Activated T-cell treated with anti-CD3 and anti-CD28 coated beads, Interleukin-2, amount 50 U/mL, for 4 hours (primary cell): ENCODE measurements at regions not wholly inside any gene's neighbourhood (a gene's known extent, or its start where the extent isn't known, plus 50 kb on each side); places are given as distances from the start of the nearest gene placed in this dataset.
A peak's percentile ranks its signal among the peaks of the same experiment; 100 is the strongest.

Experiments used
- ATAC-seq, 2 donors: fragments of 200-7000 bp; cut with Tn5 transposase; one replicate each; pipeline ENCODE4 v1.10.0; 2021
- DNase-seq: peaks from one replicate; pipeline ENCODE4 v3.0.0-alpha.2; 2020
- H3K27me3 Mint-ChIP-seq: one replicate; pipeline ENCODE4 v1.8.0; 2021; ENCODE audit warnings: low read depth, mixed read lengths
- H3K36me3 Mint-ChIP-seq: one replicate; pipeline ENCODE4 v1.8.0; 2022; ENCODE audit warnings: mixed read lengths; ENCODE audit not compliant: insufficient read depth
- H3K4me1 Mint-ChIP-seq: one replicate; pipeline ENCODE4 v1.8.0; 2021; ENCODE audit warnings: low read depth, mixed read lengths
- H3K4me3 Mint-ChIP-seq: one replicate; pipeline ENCODE4 v1.8.0; 2021; ENCODE audit warnings: mild to moderate bottlenecking, moderate library complexity, mixed read lengths
- H3K9me3 Mint-ChIP-seq: one replicate; pipeline ENCODE4 v1.8.0; 2021; ENCODE audit warnings: mixed read lengths

DNA sequence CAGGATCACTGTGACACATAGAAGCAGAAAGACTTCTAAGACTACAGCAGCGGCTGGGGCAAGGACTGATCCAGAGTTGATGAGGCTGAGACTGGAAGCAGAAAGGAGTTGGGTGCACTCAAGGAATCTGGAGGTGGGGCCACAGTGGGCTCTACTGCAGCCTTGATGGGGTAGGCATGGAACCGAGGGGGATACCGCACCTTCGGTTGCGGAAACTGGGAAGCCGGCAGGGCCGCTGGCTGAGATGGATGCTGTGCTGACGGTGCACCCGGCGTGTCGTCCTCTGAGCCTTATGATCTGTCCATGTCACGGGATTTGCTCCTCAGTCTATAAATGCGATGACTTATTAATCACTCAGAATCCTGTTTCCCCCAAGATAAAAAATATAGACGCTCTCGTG lies 473.5 kb upstream of the MYT1L start:
- Mint-ChIP-seq H3K9me3 (peaks cover 3% of the 10 kb centered on the region), H3K4me3 (no peak overlapping the region), H3K4me1 (no peaks in the 10 kb centered on the region), H3K36me3 (no peaks in the 10 kb centered on the region), H3K27me3 (no peaks in the 10 kb centered on the region)
- ATAC-seq (no peak), DNase-seq (no peak)

GRCh38 chr2:2801458-2801857 lies 470.4 kb upstream of the MYT1L start:
- no peaks in the 10 kb centered on the region for H3K36me3 Mint-ChIP-seq
- peaks cover 3% of the 10 kb centered on the region for H3K9me3 Mint-ChIP-seq
- peaks cover 3% of the 10 kb centered on the region for H3K27me3 Mint-ChIP-seq
- H3K4me3 Mint-ChIP-seq: no peak overlapping the region
- DNase-seq: no peak
- ATAC-seq: no peak
- H3K4me1 Mint-ChIP-seq: no peaks in the 10 kb centered on the region

DNA sequence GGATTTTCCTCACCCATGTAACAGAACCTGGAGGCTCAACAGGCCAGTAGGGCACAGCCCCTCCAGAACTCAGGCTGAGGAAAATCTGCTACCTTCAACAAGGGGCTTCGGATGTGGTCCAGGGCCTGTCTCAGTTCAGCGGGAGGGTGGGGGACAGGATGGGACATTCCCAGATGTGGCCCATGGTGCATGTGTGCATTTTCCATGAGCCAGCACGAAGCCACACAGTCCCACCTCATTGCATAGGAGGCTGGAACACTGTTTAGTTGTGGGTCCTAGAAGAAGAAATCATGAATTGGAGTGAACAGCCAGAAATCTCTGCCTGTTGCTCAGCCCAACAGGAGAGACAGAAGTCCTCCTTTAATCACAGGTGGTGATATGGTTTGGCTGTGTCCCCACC lies 469.6 kb upstream of the MYT1L start:
- ATAC-seq (no peak), DNase-seq (no peak)
- H3K9me3 Mint-ChIP-seq: peaks cover 3% of the 10 kb centered on the region
- peaks cover 3% of the 10 kb centered on the region for H3K27me3 Mint-ChIP-seq
- no peak overlapping the region for H3K4me3 Mint-ChIP-seq
- H3K36me3 Mint-ChIP-seq: no peaks in the 10 kb centered on the region
- H3K4me1 Mint-ChIP-seq: no peaks in the 10 kb centered on the region

GRCh38 chr2:2800001-2800400 lies 468.9 kb upstream of the MYT1L start:
- Mint-ChIP-seq H3K36me3 (no peaks in the 10 kb centered on the region), H3K9me3 (peaks cover 3% of the 10 kb centered on the region), H3K27me3 (peaks cover 3% of the 10 kb centered on the region), H3K4me1 (no peaks in the 10 kb centered on the region), H3K4me3 (no peak overlapping the region)
- ATAC-seq (no peak), DNase-seq (no peak)

- no peak overlapping the region for H3K4me3 Mint-ChIP-seq
Measured at GRCh38 chr2:2799151-2799697, 468.1 kb upstream of the MYT1L start.

GRCh38 chr2:2798337-2798736 lies 467.3 kb upstream of the MYT1L start:
- H3K27me3 Mint-ChIP-seq: peaks cover 5% of the 10 kb centered on the region
- ATAC-seq (no peak), DNase-seq (no peak)
- peaks cover 3% of the 10 kb centered on the region for H3K9me3 Mint-ChIP-seq
- no peak overlapping the region for H3K4me3 Mint-ChIP-seq
- H3K4me1 Mint-ChIP-seq: no peaks in the 10 kb centered on the region
- no peaks in the 10 kb centered on the region for H3K36me3 Mint-ChIP-seq

More at GRCh38 chr2:2799151-2799697, 468.1 kb upstream of the MYT1L start:
- no peaks in the 10 kb centered on the region for H3K36me3 Mint-ChIP-seq
- H3K9me3 Mint-ChIP-seq: peaks cover 3% of the 10 kb centered on the region
- H3K4me1 Mint-ChIP-seq: no peaks in the 10 kb centered on the region
- DNase-seq (no peak), ATAC-seq (no peak)
- peaks cover 3% of the 10 kb centered on the region for H3K27me3 Mint-ChIP-seq

- H3K27me3 Mint-ChIP-seq: peaks cover 9% of the 10 kb centered on the region
- no peak overlapping the region for H3K4me3 Mint-ChIP-seq
Measured at GRCh38 chr2:2797797-2798196, 466.7 kb upstream of the MYT1L start.

DNA sequence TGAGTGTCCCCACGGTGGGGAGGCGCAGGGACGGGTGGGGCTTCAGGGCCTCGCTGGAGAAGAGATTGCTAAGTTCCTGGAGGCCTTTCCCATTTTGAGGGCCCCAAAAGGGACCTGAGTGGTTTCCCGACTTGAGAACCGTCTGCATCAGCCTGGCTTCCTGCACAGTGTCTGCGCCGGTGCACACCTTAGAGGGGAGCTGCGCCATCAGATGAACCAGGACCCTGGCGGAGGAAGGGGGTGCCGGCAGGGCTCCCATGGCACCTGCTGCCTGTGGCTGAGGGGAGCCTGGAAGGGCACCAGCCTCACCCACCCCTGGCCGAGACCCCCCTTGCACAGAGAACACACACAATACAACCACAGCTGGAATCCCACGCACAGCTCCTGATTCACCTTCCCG lies 465.1 kb upstream of the MYT1L start:
- DNase-seq: no peak
- H3K27me3 Mint-ChIP-seq: peaks cover 9% of the 10 kb centered on the region
- no peak overlapping the region for H3K4me3 Mint-ChIP-seq

More at GRCh38 chr2:2797797-2798196, 466.7 kb upstream of the MYT1L start:
- H3K9me3 Mint-ChIP-seq: peaks cover 3% of the 10 kb centered on the region
- no peaks in the 10 kb centered on the region for H3K4me1 Mint-ChIP-seq
- ATAC-seq (no peak), DNase-seq (no peak)
- H3K36me3 Mint-ChIP-seq: no peaks in the 10 kb centered on the region

GRCh38 chr2:2795438-2796091 lies 464.5 kb upstream of the MYT1L start:
- no peaks in the 10 kb centered on the region for H3K36me3 Mint-ChIP-seq
- ATAC-seq: no peak
- no peak overlapping the region for H3K4me3 Mint-ChIP-seq
- no peak for DNase-seq
- H3K4me1 Mint-ChIP-seq: no peaks in the 10 kb centered on the region
- no peaks in the 10 kb centered on the region for H3K9me3 Mint-ChIP-seq
- H3K27me3 Mint-ChIP-seq: peaks cover 9% of the 10 kb centered on the region

More for the DNA sequence above, 465.1 kb upstream of the MYT1L start:
- Mint-ChIP-seq H3K4me1 (no peaks in the 10 kb centered on the region), H3K9me3 (no peaks in the 10 kb centered on the region), H3K36me3 (no peaks in the 10 kb centered on the region)
- no peak for ATAC-seq

GRCh38 chr2:2793925-2794560 lies 463.0 kb upstream of the MYT1L start:
- Mint-ChIP-seq H3K36me3 (no peaks in the 10 kb centered on the region), H3K4me1 (no peaks in the 10 kb centered on the region), H3K4me3 (no peak overlapping the region), H3K27me3 (peaks cover 10% of the 10 kb centered on the region), H3K9me3 (no peaks in the 10 kb centered on the region)
- ATAC-seq (no peak), DNase-seq (no peak)

GRCh38 chr2:2793514-2793913 lies 462.4 kb upstream of the MYT1L start:
- H3K4me3 Mint-ChIP-seq: no peak overlapping the region
- no peaks in the 10 kb centered on the region for H3K4me1 Mint-ChIP-seq
- DNase-seq (no peak), ATAC-seq (no peak)
- peaks cover 10% of the 10 kb centered on the region for H3K27me3 Mint-ChIP-seq
- H3K36me3 Mint-ChIP-seq: no peaks in the 10 kb centered on the region
- no peaks in the 10 kb centered on the region for H3K9me3 Mint-ChIP-seq

- no peak overlapping the region for H3K4me3 Mint-ChIP-seq
- H3K9me3 Mint-ChIP-seq: no peaks in the 10 kb centered on the region
- ATAC-seq: peak in 1 of 2 donors; percentile 14
- peaks cover 7% of the 10 kb centered on the region for H3K27me3 Mint-ChIP-seq
- H3K36me3 Mint-ChIP-seq: no peaks in the 10 kb centered on the region
- no peak for DNase-seq
- no peaks in the 10 kb centered on the region for H3K4me1 Mint-ChIP-seq
Measured at GRCh38 chr2:2791606-2792005, 460.5 kb upstream of the MYT1L start.

GRCh38 chr2:2791031-2791430 lies 460.0 kb upstream of the MYT1L start:
- ATAC-seq (no peak), DNase-seq (no peak)
- H3K4me3 Mint-ChIP-seq: no peak overlapping the region
- H3K36me3 Mint-ChIP-seq: no peaks in the 10 kb centered on the region
- peaks cover 7% of the 10 kb centered on the region for H3K27me3 Mint-ChIP-seq
- H3K4me1 Mint-ChIP-seq: no peaks in the 10 kb centered on the region
- no peaks in the 10 kb centered on the region for H3K9me3 Mint-ChIP-seq

GRCh38 chr2:2788076-2788475 lies 457.0 kb upstream of the MYT1L start:
- no peak for DNase-seq
- H3K4me3 Mint-ChIP-seq: no peak overlapping the region
- no peaks in the 10 kb centered on the region for H3K4me1 Mint-ChIP-seq
- H3K27me3 Mint-ChIP-seq: peaks cover 7% of the 10 kb centered on the region
- no peak for ATAC-seq
- no peaks in the 10 kb centered on the region for H3K36me3 Mint-ChIP-seq
- peaks cover 4% of the 10 kb centered on the region for H3K9me3 Mint-ChIP-seq

DNA sequence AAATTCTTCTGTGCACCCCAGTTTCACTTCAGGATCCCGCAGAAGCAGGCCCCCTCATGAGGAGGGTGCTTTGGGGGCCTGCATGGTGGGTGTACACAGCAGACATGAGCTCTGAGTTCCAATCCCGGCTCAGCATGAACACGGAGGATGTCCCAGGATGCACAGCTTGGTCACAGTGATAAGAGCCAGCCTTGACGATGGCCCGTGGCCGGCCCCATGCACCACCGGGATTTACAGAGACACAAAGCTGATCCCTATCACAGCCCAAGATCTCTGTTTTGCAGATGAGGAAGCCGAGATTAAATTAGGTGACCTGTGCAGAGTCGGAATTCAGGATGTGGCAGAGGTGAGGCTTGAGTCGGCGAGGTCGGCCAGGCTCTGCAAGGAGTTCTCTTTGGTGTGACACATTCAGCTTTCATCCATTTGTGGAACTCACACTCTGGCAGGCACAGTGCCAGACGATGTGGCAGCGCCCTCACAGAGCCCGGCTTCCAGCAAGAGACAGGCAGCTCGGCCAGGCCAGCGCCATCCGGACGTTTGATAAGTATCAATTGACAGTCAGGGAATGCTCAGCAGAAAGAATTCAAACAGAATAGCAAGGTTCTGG lies 456.3 kb upstream of the MYT1L start:
- H3K4me1 Mint-ChIP-seq: no peaks in the 10 kb centered on the region
- no peak overlapping the region for H3K4me3 Mint-ChIP-seq
- DNase-seq: no peak
- peaks cover 7% of the 10 kb centered on the region for H3K27me3 Mint-ChIP-seq
- H3K9me3 Mint-ChIP-seq: peaks cover 4% of the 10 kb centered on the region
- ATAC-seq: no peak
- H3K36me3 Mint-ChIP-seq: no peaks in the 10 kb centered on the region
